ENCODE measurements at regions not wholly inside any gene's neighbourhood (a gene's known extent, or its start where the extent isn't known, plus 50 kb on each side); places are given as distances from the start of the nearest gene placed in this dataset.

- Histone ChIP-seq H4K20me1 (ENCODE audit: insufficient read depth, low read length) (no peaks in the 10 kb centered on the region), H3K9ac (ENCODE audit: insufficient read depth, low read depth, low read length) (no peak overlapping the region), H3K36me3 (replicated peaks in 1 of 2; ENCODE audit: control insufficient read depth in 1 of 2, insufficient read depth in 2 of 2, low read length in 2 of 2) (no peaks in the 10 kb centered on the region), H3K9me3 (ENCODE audit: low read length) (no peaks in the 10 kb centered on the region), H3K4me2 (ENCODE audit: low read depth, low read length) (no peak overlapping the region), H3K27me3 (ENCODE audit: control insufficient read depth in 1 of 2, insufficient read depth in 2 of 2, low read length in 2 of 2) (peaks cover 0 to 3% of the 10 kb centered on the region in 2 experiments; a peak in 2 of 5 replicates), H3K27ac (ENCODE audit: extremely low read length, insufficient read depth, low read length) (no peak overlapping the region), H3K4me1 (ENCODE audit: insufficient read depth, low read length) (no peaks in the 10 kb centered on the region), H3K4me3 (replicated peaks in 1 of 3; ENCODE audit: insufficient read depth in 1 of 3, low read depth in 2 of 3, low read length in 3 of 3) (no peak overlapping the region), H2AFZ (ENCODE audit: low read length) (no peak overlapping the region), H3K79me2 (ENCODE audit: insufficient read depth, low read length) (no peaks in the 10 kb centered on the region)
- TF ChIP-seq ZFX (CRISPR knock-in tag; IDR thresholded peaks at IDR 0.05; ENCODE audit: low read depth) (no peak), NR2F1 (CRISPR knock-in tag; IDR thresholded peaks at IDR 0.05) (no peak), KLF12 (CRISPR knock-in tag; IDR thresholded peaks at IDR 0.05; ENCODE audit: borderline replicate concordance) (no peak), RORA (CRISPR knock-in tag; IDR thresholded peaks at IDR 0.05) (no peak), ZNF343 (CRISPR knock-in tag; IDR thresholded peaks at IDR 0.05) (no peak)
- no TSS peak for BruUV-seq (replicated peaks)
- ChIA-PET POLR2A (no interaction called here), CTCF (ENCODE audit: low intra/inter-chr PET ratio, low total read pairs) (no interaction called here)
- FAIRE-seq (no peak), ATAC-seq (no peak), DNase-seq (ENCODE audit: low spot score) (no peak)
- intact Hi-C loops (cut with micrococcal nuclease; ENCODE audit: unreplicated experiment): no loop called here
- in situ Hi-C loops (cut with HindIII; ENCODE audit: extremely low pct_ligation_motif_present, low pct_unique_long_range_greater_than_20kb): no loop called here
Measured at GRCh38 chr6:85971238-85971637, 328.6 kb upstream of the SYNCRIP start.

- no peaks in the 10 kb centered on the region for H3K79me2 ChIP-seq (ENCODE audit: insufficient read depth, low read length)
- no peak for TF ChIP-seq REST (IDR thresholded peaks at IDR 0.05; ENCODE audit: borderline replicate concordance in 1 of 2, low read depth in 1 of 2, low read length in 2 of 2)
- TF ChIP-seq FOXK2 (IDR thresholded peaks at IDR 0.05): no peak
- no peak for TF ChIP-seq ZNF484 (CRISPR knock-in tag; IDR thresholded peaks at IDR 0.05; ENCODE audit: borderline replicate concordance, low read depth)
- no peak for TF ChIP-seq REPIN1 (CRISPR knock-in tag; IDR thresholded peaks at IDR 0.05; ENCODE audit: borderline replicate concordance, low read depth)
- no peak for TF ChIP-seq ARID3A (IDR thresholded peaks at IDR 0.05; ENCODE audit: low read depth, low read length)
- TF ChIP-seq ELK4 (CRISPR knock-in tag; IDR thresholded peaks at IDR 0.05; ENCODE audit: borderline replicate concordance): no peak
- TF ChIP-seq ZNF335 (CRISPR knock-in tag; IDR thresholded peaks at IDR 0.05): no peak
- TF ChIP-seq ISX (CRISPR knock-in tag; conservative IDR thresholded peaks at IDR 0.05): no peak
- TF ChIP-seq NFIB (CRISPR knock-in tag; IDR thresholded peaks at IDR 0.05; ENCODE audit: borderline replicate concordance): no peak
Measured at GRCh38 chr6:85966828-85967227, 324.1 kb upstream of the SYNCRIP start.

More at GRCh38 chr6:85966828-85967227, 324.1 kb upstream of the SYNCRIP start:
- BruUV-seq (replicated peaks): no TSS peak
- Histone ChIP-seq H3K4me1 (ENCODE audit: insufficient read depth, low read length) (no peaks in the 10 kb centered on the region), H3K9me3 (ENCODE audit: low read length) (no peaks in the 10 kb centered on the region), H3K36me3 (replicated peaks in 1 of 2; ENCODE audit: control insufficient read depth in 1 of 2, insufficient read depth in 2 of 2, low read length in 2 of 2) (no peaks in the 10 kb centered on the region), H3K4me2 (ENCODE audit: low read depth, low read length) (no peak overlapping the region), H4K20me1 (ENCODE audit: insufficient read depth, low read length) (no peaks in the 10 kb centered on the region), H3K27me3 (ENCODE audit: control insufficient read depth in 1 of 2, insufficient read depth in 2 of 2, low read length in 2 of 2) (no peaks in the 10 kb centered on the region), H3K4me3 (replicated peaks in 1 of 3; ENCODE audit: insufficient read depth in 1 of 3, low read depth in 2 of 3, low read length in 3 of 3) (no peak overlapping the region), H3K27ac (ENCODE audit: extremely low read length, insufficient read depth, low read length) (no peak overlapping the region), H3K9ac (ENCODE audit: insufficient read depth, low read depth, low read length) (no peak overlapping the region), H2AFZ (ENCODE audit: low read length) (no peak overlapping the region)
- ChIA-PET CTCF (ENCODE audit: low intra/inter-chr PET ratio, low total read pairs) (no interaction called here), POLR2A (no interaction called here)
- DNase-seq (ENCODE audit: low spot score): no peak
- ATAC-seq: peak; percentile 73
- 0% methylated on average over 5 of the region's 5 CpGs for WGBS (ENCODE audit: low lambda C conversion rate)
- intact Hi-C loops (cut with micrococcal nuclease; ENCODE audit: unreplicated experiment) (no loop called here), in situ Hi-C loops (cut with HindIII; ENCODE audit: extremely low pct_ligation_motif_present, low pct_unique_long_range_greater_than_20kb) (no loop called here)
- FAIRE-seq: no peak
